CD14-positive monocyte (primary cell): ENCODE measurements at regions not wholly inside any gene's neighbourhood (a gene's known extent, or its start where the extent isn't known, plus 50 kb on each side); places are given as distances from the start of the nearest gene placed in this dataset.
A peak's percentile ranks its signal among the peaks of the same experiment; 100 is the strongest.

Source experiments
- DNase-seq, 3 donors: peaks; one replicate each; pipeline ENCODE4 v3.0.0-alpha.2; 2011 to 2022
- H2AFZ ChIP-seq: 2 replicates; pipeline ENCODE4 v1.6.0; 2012; ENCODE audit warnings: mild to moderate bottlenecking, low read depth, low read length, inconsistent platforms; ENCODE audit not compliant: insufficient read depth, poor library complexity, severe bottlenecking
- H3K27ac ChIP-seq, 2 donors: 1 replicate in 1 of 2; 2 replicates in 1 of 2; pipeline ENCODE4 v1.5.1; 2012 to 2013; ENCODE audit warnings: low read length in 2 of 2, control low read depth in 1 of 2, inconsistent platforms in 1 of 2, low read depth in 1 of 2, mild to moderate bottlenecking in 1 of 2
- H3K27me3 ChIP-seq, 2 donors: one replicate each; pipeline versions ENCODE4 v1.6.0 to v1.6.1; 2011 to 2013; ENCODE audit warnings: low read length in 2 of 2; ENCODE audit not compliant: control insufficient read depth in 2 of 2, insufficient read depth in 2 of 2
- H3K36me3 ChIP-seq, 2 donors: replicated peaks in 1 of 2; 1 replicate in 1 of 2; 2 replicates in 1 of 2; pipeline versions ENCODE4 v1.5.1 to v1.6.1; 2012 to 2013; ENCODE audit warnings: low read length in 2 of 2, control low read depth in 1 of 2, inconsistent platforms in 1 of 2, mild to moderate bottlenecking in 1 of 2; ENCODE audit not compliant: insufficient read depth in 2 of 2, control insufficient read depth in 1 of 2
- H3K4me1 ChIP-seq, 2 donors: 1 replicate in 1 of 2; 2 replicates in 1 of 2; pipeline versions ENCODE4 v1.5.1 to v1.6.1; 2012 to 2013; ENCODE audit warnings: low read length in 2 of 2, control low read depth in 1 of 2, inconsistent platforms in 1 of 2, mild to moderate bottlenecking in 1 of 2, moderate library complexity in 1 of 2; ENCODE audit not compliant: insufficient read depth in 2 of 2, control insufficient read depth in 1 of 2
- H3K4me2 ChIP-seq: replicated peaks from 2 replicates; pipeline ENCODE3; 2012; ENCODE audit warnings: low read length, moderate library complexity, mild to moderate bottlenecking; ENCODE audit not compliant: poor library complexity, severe bottlenecking; ENCODE audit errors: extremely low read depth
- H3K4me3 ChIP-seq, 3 experiments: fragments of 200-600 bp in 1 of 3; sonication (generic) in 1 of 3; replicated peaks in 1 of 3; 1 replicate in 2 of 3; 2 replicates in 1 of 3; pipeline ENCODE4 v1.5.1; 2011 to 2013; ENCODE audit warnings: low read length in 3 of 3, mild to moderate bottlenecking in 3 of 3, control low read depth in 2 of 3, low read depth in 2 of 3, inconsistent platforms in 1 of 3, moderate library complexity in 1 of 3
- H3K79me2 ChIP-seq: 2 replicates; pipeline ENCODE4 v1.6.0; 2012; ENCODE audit warnings: mild to moderate bottlenecking, control low read depth, inconsistent platforms, low read length, moderate library complexity; ENCODE audit not compliant: insufficient read depth
- H3K9ac ChIP-seq: 2 replicates; pipeline ENCODE4 v1.6.0; 2017; ENCODE audit warnings: low read length, mild to moderate bottlenecking; ENCODE audit not compliant: insufficient read depth, poor library complexity, severe bottlenecking
- H3K9me3 ChIP-seq, 2 donors: replicated peaks in 1 of 2; 1 replicate in 1 of 2; 2 replicates in 1 of 2; pipeline versions ENCODE4 v1.5.1 to v1.6.1; 2012 to 2013; ENCODE audit warnings: low read length in 2 of 2, control low read depth in 1 of 2; ENCODE audit not compliant: control insufficient read depth in 1 of 2, insufficient read depth in 1 of 2
- H4K20me1 ChIP-seq: 2 replicates; pipeline ENCODE4 v1.6.0; 2012; ENCODE audit warnings: mild to moderate bottlenecking, low read length, control low read depth, moderate library complexity; ENCODE audit not compliant: insufficient read depth
- H3K27ac Mint-ChIP-seq, 7 donors: one replicate each; pipeline ENCODE4 v1.8.0; 2020; ENCODE audit warnings: mild to moderate bottlenecking in 7 of 7, mixed read lengths in 7 of 7, moderate library complexity in 6 of 7, inconsistent platforms in 2 of 7
- H3K27me3 Mint-ChIP-seq, 3 donors: one replicate each; pipeline ENCODE4 v1.8.0; 2021 to 2022; ENCODE audit warnings: low read depth in 3 of 3, mild to moderate bottlenecking in 3 of 3, mixed read lengths in 3 of 3, moderate library complexity in 3 of 3, inconsistent platforms in 1 of 3
- H3K36me3 Mint-ChIP-seq, 2 donors: one replicate each; pipeline ENCODE4 v1.8.0; 2020; ENCODE audit warnings: mixed read lengths in 2 of 2, inconsistent platforms in 1 of 2, mild to moderate bottlenecking in 1 of 2
- H3K4me1 Mint-ChIP-seq: one replicate; pipeline ENCODE4 v1.8.0; 2020; ENCODE audit warnings: mild to moderate bottlenecking, mixed read lengths
- H3K4me3 Mint-ChIP-seq, 2 donors: one replicate each; pipeline ENCODE4 v1.8.0; 2020; ENCODE audit warnings: mild to moderate bottlenecking in 2 of 2, mixed read lengths in 2 of 2, moderate library complexity in 1 of 2
- H3K9me3 Mint-ChIP-seq, 7 donors: one replicate each; pipeline ENCODE4 v1.8.0; 2020 to 2022; ENCODE audit warnings: mixed read lengths in 7 of 7, mild to moderate bottlenecking in 6 of 7, moderate library complexity in 6 of 7, inconsistent platforms in 2 of 7
- CTCF ChIP-seq: fragments of 200-600 bp; IDR thresholded peaks from one replicate; pipeline ENCODE4 v1.8.0; 2022; ENCODE audit warnings: antibody characterized with exemption, mild to moderate bottlenecking
- WGBS: methylation state at CpG from one replicate; pipeline ENCODE4 v1.1.5; 2013; ENCODE audit warnings: missing lambda C conversion rate; ENCODE audit not compliant: insufficient coverage; 5-methylcytosine and 5-hydroxymethylcytosine counted together
- intact Hi-C, 2 donors: fragments of 100-400 bp; cut with micrococcal nuclease; formaldehyde crosslinking; loops; one replicate each; pipeline versions ENCODE4 v1.15.0 to v1.15.1; 2023

GRCh38 chr3:34650131-34650530 lies 851.7 kb downstream of the PDCD6IP start:
- H3K4me3 Mint-ChIP-seq = no peak overlapping the region
- H3K4me1 Mint-ChIP-seq = no peaks in the 10 kb centered on the region
- H3K27ac ChIP-seq = no peak overlapping the region
- no peak overlapping the region for H3K4me3 ChIP-seq
- intact Hi-C loops = no loop called here
- no peak for TF ChIP-seq CTCF
- H3K27ac Mint-ChIP-seq = no peak overlapping the region
- 80% methylated on average over 1 of the region's 4 CpGs for WGBS
- no peak overlapping the region for H3K4me2 ChIP-seq
- H3K36me3 Mint-ChIP-seq = no peaks in the 10 kb centered on the region
- no peaks in the 10 kb centered on the region for H3K79me2 ChIP-seq
- H3K4me1 ChIP-seq = no peaks in the 10 kb centered on the region
- H3K9me3 ChIP-seq = peaks cover 0 to 3% of the 10 kb centered on the region in 2 donors
- no peaks in the 10 kb centered on the region for H3K27me3 ChIP-seq
- H4K20me1 ChIP-seq = no peaks in the 10 kb centered on the region
- no peak for DNase-seq
- H3K27me3 Mint-ChIP-seq = no peaks in the 10 kb centered on the region
- no peak overlapping the region for H2AFZ ChIP-seq
- H3K9ac ChIP-seq = no peak overlapping the region
- peaks cover 0 to 2% (median 0%) of the 10 kb centered on the region in 7 donors for H3K9me3 Mint-ChIP-seq
- no peaks in the 10 kb centered on the region for H3K36me3 ChIP-seq

GRCh38 chr3:34668915-34669314 lies 870.5 kb downstream of the PDCD6IP start:
- no peaks in the 10 kb centered on the region for H3K4me1 ChIP-seq
- intact Hi-C loops = no loop called here
- H3K36me3 ChIP-seq = no peaks in the 10 kb centered on the region
- H3K79me2 ChIP-seq = no peaks in the 10 kb centered on the region
- Mint-ChIP-seq H3K4me1 (no peaks in the 10 kb centered on the region), H3K27ac (peak overlapping the region in 1 of 7 donors; percentile 79), H3K36me3 (no peaks in the 10 kb centered on the region), H3K9me3 (peaks cover 0 to 22% (median 4%) of the 10 kb centered on the region in 7 donors), H3K4me3 (no peak overlapping the region), H3K27me3 (no peaks in the 10 kb centered on the region)
- no peak for TF ChIP-seq CTCF
- H2AFZ ChIP-seq = no peak overlapping the region
- H3K27me3 ChIP-seq = no peaks in the 10 kb centered on the region
- H3K9ac ChIP-seq = no peak overlapping the region
- H3K9me3 ChIP-seq = peaks cover 0 to 12% of the 10 kb centered on the region in 2 donors
- H3K4me2 ChIP-seq = no peak overlapping the region
- H4K20me1 ChIP-seq = no peaks in the 10 kb centered on the region
- 38% methylated on average over 1 of the region's 3 CpGs for WGBS
- no peak for DNase-seq
- no peak overlapping the region for H3K27ac ChIP-seq
- H3K4me3 ChIP-seq = no peak overlapping the region
